GM21825 (cell line): ENCODE measurements at regions not wholly inside any gene's neighbourhood (a gene's known extent, or its start where the extent isn't known, plus 50 kb on each side); places are given as distances from the start of the nearest gene placed in this dataset.

Source experiments
- ATAC-seq: cut with Tn5 transposase; IDR thresholded peaks from one replicate; pipeline ENCODE4 v1.9.1; 2021; ENCODE audit warnings: mild to moderate bottlenecking, moderate library complexity; ENCODE audit not compliant: unreplicated experiment

DNA sequence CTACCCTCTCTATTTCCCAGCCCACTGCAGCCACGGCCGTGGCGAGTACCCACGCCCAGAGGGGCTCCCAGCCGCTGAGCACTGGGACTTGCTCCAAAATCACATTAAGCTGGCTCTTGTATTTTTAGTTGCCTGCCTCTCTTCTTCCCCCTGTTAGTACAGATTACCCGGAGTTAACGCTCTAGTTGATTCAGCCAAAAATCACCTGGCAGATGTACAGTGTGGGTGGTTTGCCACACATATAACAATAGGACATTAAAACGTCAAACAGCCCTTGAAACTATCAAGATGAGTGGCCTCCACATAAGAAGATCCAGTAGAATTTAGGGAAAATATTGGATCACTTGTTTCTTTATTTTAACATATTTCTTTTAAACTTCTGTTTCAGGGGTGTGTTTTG is 268.8 kb upstream of the PRDM1 start:
- no peak for ATAC-seq

DNA sequence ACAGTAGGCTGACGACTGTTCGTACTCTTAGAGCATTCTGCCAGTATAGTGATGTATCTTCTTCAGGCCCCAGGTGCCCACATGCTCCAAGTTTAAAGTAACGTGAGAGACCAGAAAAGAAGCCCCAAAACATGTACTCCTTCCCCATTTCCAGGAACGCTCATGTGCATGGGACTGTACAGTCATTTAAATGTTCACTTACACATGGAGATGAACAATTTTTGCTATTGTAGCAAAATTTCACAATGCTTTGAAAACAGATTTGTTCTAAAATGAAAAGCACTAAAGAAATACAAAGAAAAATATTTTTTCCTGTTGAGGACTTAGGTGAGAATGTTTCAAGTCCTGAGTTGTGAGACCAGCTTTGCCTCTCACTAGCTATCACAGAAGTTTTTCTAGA is 269.3 kb upstream of the PRDM1 start:
- ATAC-seq = no peak

DNA sequence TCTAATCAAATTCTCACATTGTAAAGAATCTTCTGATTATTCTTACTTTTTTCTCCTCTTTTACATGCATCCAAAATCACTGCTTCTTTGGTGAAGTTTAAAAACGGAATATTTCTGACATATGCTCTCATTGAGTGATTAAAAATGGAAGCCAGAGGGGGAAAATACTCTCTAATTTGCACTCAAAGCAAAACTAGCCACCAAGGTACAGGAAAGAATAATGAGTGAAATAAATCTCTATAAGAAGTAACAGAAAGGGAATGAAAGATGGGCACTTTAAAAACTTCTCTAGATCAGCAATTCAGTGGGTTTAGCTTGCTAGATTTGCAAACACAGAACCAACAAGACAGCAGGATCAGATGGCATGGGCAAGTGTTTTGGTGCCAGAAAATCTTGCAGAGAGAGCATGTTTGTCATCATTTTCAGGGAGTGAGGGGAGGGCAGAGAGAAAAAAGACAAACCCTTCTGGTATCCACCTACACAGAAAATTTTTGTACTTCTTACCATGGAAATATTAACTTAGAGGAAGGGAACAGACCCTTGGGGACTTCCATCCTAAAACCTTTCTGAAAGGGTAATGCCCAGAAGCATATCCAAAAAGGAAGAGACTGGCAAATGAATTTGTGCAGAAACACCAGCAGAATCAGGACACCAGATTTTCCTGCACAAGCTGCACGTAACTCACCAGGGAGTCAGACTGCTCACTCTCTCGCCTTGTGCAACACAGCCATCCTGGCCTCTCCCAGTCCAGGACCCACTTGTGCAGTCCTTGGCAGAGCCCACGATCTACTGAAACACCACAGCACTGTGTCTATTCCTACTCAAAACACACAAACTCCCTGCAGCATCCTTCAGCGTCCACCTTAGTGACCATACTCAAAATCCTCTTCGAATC is 270.2 kb upstream of the PRDM1 start:
- no peak for ATAC-seq

DNA sequence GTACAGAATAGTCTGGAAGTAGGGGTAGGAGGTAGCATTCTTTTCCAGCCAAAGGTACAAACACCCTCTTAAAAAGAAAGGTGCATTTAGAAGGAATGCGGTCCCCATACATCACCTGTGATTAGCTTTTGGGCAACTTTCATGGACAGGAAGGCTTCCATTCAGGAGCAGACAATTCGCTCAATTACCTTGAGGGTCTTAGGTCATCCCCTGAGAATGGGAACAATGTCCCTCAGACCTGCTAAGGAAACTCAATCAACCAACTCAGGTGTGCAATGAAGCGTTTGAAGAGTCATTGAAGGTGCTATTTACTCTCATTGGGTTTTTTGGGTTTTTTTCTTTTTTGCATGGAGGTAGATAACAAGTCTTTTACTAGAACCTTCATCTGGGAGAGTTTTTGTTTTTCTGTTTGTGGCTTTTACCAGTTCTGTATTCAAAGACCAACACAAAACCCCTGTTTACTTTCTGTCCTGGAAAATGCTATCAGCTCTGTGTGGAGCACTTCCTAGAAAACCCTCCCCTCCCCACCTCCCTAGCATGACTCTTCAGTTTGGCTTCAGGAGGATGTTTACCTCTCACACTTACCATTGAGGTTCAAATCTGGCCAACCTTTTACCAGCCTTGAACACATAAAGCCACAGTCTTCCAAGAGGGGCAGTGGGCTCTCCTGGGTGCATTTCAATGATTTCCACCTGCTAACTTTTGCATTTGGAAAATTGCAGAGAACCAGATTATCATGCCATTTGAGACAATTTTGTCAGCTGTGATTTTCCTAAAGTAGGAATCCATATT is 271.2 kb upstream of the PRDM1 start:
- ATAC-seq = no peak

DNA sequence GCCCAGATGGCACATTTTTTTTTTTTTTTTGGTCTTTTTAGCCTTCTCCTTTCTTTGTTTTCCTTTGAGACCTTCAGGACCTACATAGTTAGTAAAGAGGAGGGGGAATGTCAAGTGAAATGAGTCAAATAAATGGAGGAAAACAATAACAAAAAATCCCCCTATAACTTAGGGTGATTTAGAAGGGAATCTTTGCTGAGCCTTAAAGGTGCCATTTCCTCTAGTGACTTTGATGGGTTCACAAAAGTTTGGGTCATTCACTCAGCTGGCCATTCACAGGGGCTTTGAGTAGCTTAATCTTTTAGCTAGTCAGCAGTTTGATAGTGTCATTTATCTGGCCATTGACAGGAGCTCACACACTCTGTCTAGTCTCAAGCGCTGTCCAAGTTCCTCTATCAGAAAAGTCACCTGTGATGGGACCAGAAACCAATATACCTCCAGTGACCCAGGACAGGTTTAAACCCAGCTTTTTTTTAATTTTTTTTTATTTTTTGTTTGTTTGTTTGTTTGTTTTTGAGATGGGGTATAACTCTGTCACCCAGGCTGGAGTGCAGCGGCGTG is 275.1 kb upstream of the PRDM1 start:
- no peak for ATAC-seq

DNA sequence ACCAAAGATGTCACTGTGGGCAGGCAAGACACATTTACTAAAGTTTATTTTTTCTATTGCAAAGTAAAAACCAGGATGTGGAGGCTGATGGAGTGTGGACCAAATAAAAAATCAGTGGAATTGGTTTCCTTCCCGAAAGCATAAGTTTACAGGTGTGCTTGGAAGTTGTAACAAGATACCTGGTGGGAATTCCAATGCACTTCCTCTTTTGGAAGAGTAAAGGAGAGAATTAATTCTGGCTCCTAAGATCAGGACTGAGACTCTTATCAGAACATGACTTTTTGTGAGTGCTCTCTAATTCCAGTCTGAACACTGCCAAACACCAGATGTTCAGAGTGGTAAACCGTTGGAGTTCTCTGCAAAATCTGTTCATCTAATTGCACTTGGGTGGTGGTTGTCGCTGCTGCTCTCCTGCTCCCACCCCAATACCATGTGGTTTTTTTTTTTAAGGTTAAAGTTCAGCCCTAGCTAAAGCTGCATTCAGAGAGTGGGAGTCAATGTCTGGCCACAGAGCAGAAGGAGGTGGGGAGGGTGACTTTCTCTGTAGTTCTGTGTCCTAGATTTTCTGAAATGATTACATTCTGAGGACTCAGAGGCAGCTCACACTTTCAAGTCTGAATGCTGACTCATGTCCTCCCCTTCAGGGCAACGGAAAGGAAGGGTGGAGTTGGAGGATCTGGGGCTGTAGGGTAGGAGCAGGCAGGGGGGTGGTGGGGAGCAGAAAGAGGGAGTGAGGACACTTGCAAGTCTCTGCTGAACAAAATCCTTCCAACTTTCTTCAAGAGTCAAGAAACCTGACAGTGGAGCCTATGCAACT is 275.8 kb upstream of the PRDM1 start:
- no peak for ATAC-seq

DNA sequence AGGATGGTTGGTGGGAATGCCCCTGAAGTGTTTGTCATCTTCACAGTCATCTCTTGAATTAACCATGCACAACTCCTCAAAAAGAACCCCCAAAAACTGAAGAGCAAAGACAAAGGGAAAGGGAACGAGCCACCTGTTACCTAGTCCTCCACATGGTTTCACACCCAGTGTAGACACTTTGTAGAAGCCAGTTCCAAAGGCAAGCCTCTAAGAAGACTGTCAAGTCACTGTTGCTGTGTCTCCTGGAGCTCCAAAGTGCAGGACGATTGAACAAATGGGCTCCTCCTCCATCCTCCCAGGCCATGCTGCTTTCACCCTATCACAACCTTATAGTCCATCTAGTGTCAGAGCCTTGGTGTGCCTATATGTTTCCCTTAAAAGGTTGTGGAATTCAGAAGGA is 277.6 kb upstream of the PRDM1 start:
- no peak for ATAC-seq

DNA sequence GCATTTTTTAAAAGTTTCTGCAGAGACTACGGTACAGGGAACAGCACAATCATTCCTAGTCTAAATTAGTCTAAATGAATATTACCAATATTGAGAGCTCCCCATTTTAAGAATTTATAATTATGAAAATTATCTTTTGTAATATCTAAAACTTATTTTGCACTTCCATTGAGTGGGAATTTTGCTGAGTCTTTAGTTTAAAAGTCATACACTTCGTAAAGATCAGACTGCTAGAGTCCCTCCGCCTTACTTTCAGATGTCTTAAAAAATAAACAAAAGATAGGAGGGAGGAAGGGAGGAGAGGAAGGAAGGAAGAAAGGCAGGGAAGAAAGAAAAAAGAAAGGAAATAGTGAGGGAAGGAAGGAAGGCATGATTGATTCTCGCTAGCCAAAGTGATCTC is 278.2 kb upstream of the PRDM1 start:
- ATAC-seq = no peak

DNA sequence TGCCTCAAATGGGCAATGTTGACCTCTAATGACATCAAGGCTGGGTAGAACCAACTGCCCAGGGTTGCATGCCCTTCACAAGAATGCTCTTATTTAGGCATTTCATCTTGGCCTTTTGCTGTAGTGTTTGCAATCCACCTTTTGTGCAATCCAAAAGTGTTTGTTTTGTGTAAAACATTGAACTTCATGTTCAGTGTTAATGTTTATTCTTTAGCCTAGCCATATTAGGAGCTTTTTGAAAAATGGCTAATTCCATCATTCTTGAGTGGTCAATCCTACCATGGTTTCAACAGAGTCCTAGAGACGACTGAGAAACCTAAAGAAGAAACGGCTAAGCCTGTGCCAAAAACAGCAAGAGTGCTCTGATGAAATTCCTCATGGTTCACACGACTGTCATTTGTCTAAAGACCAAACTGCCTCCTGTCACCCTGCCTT is 279.6 kb upstream of the PRDM1 start:
- ATAC-seq = no peak

DNA sequence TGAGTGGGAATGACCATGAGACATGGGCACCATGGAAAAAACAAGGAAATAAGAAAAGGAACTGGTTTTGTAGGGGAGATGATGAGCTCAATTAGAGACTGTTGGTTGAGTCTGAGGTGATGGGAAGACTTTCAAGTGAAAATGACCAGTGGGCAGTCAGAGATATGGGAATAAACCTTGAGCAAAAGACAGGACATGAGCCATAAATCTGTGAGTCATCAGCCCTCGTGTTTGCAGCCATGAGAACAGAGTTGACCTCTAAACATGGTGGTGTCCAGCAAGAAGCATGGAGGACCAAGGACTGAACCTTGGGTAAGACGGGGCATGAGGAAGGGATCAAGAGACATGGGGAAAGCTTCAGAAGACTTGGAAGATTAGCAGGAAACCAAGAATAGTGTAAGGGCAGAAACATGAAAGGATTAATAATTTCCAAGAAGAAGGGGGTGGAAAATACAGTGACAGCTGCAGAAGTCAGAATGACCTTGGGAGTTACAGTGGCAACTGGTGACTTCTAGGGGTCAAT is 280.6 kb upstream of the PRDM1 start:
- ATAC-seq = no peak

DNA sequence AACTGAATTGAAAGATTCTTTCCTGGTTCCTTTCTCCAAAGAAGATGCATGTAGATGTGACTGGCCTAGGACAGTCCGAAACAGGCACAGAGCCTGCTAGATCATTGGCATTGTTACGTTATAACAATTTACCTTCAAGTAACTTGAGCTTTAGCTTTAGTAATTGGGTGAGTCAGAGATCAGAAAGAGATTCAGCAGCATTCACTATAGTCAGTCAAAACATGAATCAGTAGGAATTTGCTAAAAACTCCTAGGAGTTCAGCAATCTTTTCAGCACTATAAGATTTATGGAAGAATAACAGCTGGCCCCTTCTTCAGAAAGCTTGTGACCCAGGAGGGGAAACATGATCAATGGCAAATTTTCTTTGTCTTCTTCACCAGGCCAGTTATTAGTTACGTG is 281.7 kb upstream of the PRDM1 start:
- no peak for ATAC-seq

DNA sequence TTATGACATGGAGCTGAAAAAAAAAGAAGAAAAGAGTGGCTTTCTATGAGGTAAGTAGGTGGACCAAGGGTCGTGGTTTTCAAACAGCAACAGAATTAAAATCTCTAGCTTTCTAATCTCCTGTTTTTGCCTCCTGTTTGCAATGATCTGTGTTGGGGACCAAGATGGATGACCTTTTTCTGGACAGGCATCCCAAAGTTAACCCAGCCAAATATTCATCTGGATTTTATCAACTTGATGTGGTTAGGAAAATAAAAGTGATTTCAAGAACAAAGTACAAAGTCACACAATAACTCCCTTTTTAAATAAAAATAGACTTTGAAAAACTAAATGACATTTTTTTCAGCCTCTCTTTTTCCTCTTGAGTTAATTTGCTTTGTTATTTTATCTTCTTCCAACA is 282.1 kb upstream of the PRDM1 start:
- no peak for ATAC-seq

DNA sequence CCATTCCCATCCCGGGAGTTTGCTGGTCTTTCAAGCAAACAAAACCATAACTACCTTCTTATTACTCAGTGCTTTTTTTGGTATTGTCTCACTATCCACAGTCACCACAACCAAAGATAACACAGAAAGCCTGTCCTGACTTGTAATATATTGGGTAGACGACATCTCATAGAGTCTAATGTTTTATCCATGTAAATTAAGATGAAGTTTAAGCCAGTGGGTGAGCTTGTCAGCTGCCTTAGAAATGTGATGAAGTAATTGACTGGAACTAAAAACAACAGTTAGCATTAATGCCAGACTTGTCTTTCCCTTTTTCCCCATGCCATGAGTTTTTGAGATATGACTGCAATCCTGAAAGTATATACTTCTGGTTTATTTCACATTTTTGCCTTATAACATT is 282.7 kb upstream of the PRDM1 start:
- no peak for ATAC-seq

DNA sequence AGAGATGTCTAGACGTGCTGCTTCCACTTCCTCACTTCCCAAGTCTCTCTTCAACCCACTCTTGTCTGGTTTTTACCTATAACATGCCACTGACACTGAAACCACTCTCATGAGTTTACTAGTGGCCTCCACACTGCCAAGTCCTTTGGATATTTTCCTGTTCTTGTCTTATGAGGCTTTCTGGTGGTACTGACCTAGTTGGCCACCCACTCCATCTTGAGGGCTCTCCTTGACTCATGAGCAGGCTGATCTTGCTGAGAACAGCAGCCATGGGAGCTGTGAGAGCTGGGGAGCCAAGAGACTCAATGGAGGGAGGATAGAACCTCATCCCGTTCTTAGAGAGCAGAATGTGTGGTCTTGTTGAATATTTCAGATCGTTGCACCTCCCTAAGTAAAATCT is 283.4 kb upstream of the PRDM1 start:
- no peak for ATAC-seq

DNA sequence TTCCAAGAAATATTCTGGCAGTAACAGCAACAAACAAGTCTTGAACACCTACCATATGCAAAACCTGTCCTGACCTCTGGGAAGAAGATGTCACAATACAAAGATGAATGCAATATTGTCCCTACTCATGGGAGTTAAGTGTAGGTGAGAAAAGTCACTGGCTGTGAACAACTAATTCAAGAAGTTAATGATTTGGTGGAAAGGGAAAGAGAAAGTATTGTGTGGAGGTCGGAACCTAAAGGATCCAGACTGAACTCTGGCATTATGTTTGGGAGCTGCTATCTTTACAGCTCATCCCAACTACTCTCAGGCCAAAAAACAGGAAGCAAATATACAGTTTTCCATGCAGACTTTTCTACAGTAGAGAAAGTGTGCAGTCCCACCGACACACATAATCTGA is 285.3 kb upstream of the PRDM1 start:
- ATAC-seq = no peak

DNA sequence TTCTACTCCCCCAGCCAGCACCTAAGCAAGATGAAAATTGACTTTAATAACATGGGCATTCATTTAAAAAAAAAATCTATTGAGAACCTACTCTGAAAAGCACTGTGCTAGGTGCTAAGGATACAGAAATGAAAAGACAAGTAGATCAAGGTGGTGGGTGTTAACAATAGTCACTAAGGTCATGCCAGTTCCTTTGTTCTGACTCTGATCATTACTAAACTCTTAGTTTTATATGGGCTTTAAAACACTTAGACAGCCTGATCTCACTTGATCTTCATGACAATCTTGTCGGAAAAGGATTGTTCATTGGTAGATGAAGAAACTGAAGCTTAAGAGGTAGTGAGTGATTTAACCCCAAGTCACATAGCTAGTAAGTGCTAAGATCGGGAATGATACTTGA is 285.7 kb upstream of the PRDM1 start:
- no peak for ATAC-seq

DNA sequence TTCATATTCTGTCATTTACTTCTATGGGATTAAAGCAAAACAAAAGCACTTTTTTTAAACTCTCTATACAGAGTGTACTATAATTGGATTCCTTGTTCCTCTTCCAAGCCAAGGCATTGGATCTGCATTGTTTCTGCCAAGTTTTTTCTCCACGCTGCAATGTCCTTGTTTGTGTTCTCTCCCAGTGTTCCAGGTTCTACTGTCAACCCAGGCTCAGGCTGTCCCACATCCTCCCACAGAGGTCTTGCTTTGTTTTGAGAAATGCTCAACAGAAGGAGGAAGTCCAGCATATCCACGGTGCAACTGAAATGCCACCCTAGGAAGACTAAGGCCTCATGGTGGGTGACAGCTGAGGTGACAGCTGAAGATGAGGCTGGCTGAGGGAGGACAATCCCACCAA is 287.1 kb upstream of the PRDM1 start:
- no peak for ATAC-seq

DNA sequence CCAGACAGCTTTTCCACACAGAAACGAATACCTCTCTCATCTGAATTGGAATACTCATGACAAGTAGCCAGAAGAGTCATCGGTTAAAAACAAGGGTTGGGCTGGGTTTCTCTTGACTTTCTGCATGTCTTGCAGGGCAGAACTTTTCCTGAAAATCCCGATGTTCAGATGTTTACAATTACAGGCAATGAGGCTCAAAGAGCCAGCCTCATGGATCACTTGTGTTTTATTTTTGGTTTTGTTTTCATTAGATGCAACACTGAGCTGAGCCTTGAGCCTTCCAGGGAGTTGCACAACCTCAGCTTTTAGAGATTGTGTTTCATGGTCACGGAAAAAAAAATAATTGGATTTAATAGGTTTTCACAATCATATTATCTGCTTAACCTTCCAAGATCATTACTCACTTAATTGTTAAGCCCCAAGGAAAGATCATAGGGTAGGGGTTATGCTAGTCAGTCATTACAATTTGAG is 288.1 kb upstream of the PRDM1 start:
- ATAC-seq = no peak

DNA sequence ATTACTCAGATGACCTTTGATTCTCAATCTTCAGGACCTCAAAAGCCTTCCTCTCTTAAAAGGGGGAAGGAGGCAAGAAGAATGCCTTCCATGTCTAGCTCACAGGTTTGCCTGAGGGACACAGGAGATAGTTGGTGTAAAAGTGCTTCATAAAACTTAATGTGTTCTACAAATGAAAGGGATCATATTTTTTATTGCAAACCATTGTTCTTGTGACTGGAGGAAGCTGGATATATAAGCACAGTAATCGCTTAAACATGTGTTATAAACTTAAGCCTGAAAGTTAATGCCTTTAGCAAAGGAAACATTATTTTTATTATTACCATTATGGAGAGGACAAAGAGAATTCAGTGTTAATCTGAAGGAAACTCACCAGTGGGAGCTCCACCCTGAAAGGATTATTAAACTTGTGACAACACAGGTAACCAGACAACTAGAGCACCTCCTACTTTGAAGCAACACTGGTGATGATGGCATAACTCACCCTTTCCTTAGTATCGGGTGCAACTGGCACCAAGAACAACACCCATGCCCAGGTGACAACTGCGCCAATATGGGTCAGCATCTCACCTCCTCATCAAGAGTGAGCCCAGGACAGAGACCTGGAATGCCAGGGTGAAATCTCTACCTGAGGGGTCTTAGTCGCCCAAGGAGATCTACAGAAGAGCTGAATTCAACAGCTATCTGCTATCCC is 288.7 kb upstream of the PRDM1 start:
- ATAC-seq = no peak

DNA sequence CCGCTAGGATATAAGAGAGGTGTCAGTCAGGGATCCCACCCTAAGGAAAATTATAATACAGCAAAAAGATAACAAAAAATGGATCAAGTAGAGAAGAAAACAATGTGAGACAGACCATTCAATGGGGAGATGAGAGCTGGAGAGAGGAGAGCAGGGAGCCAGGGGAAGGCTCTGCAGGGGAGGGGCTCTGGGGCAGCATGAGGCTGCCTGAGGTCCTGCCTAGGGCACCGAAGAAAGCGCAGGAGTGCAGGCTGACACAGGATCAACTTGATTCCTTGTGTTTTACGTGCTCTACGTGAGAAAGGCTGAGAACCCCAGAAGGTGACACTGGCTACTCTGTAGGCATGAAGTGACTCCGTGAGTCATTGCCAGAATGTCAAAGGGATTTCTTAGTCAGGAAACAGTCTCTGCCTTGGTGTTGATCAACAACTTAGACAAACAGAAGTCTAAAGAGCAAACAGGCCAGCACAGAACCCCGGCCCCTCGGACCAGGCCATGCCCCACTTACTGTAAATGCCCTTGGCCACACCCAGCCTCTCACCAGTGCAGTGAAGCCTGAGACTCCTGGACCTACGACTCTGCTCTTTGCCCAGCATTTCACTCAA is 290.1 kb upstream of the PRDM1 start:
- ATAC-seq = no peak
